Astrocyte (in vitro differentiated cells and primary cell): ENCODE measurements at regions not wholly inside any gene's neighbourhood (a gene's known extent, or its start where the extent isn't known, plus 50 kb on each side); places are given as distances from the start of the nearest gene placed in this dataset.

Experiments used
- DNase-seq: peaks from one replicate; pipeline ENCODE4 v3.0.0-alpha.2; 2010; ENCODE audit warnings: low read depth
- FAIRE-seq: peaks from 2 replicates; lab custom pipeline; 2011; peaks lifted over from hg19 to GRCh38; lab: Jason Lieb, UNC
- H2AFZ ChIP-seq: 2 replicates; pipeline ENCODE4 v1.6.0; 2012; ENCODE audit warnings: low read depth, low read length, inconsistent platforms
- H3K27ac ChIP-seq: 2 replicates; pipeline ENCODE4 v1.5.1; 2011; ENCODE audit warnings: low read depth, low read length, inconsistent platforms
- H3K27me3 ChIP-seq: 2 replicates; pipeline ENCODE4 v1.6.0; 2011; ENCODE audit warnings: low read length, inconsistent platforms; ENCODE audit not compliant: insufficient read depth
- H3K36me3 ChIP-seq: 2 replicates; pipeline ENCODE4 v1.5.1; 2011; ENCODE audit warnings: low read length, inconsistent platforms; ENCODE audit not compliant: insufficient read depth
- H3K4me1 ChIP-seq: 2 replicates; pipeline ENCODE4 v1.5.1; 2011; ENCODE audit warnings: low read length, inconsistent platforms; ENCODE audit not compliant: insufficient read depth
- H3K4me2 ChIP-seq: 2 replicates; pipeline ENCODE4 v1.6.0; 2012; ENCODE audit warnings: low read length, inconsistent platforms
- H3K4me3 ChIP-seq: 2 replicates; pipeline ENCODE4 v1.5.1; 2011; ENCODE audit warnings: low read depth, mild to moderate bottlenecking, low read length, inconsistent platforms; ENCODE audit not compliant: insufficient read depth
- H3K79me2 ChIP-seq: 2 replicates; pipeline ENCODE4 v1.6.0; 2012; ENCODE audit warnings: mild to moderate bottlenecking, low read length, inconsistent platforms; ENCODE audit not compliant: insufficient read depth
- H3K9ac ChIP-seq: 2 replicates; pipeline ENCODE4 v1.6.0; 2012; ENCODE audit warnings: mild to moderate bottlenecking, low read length, inconsistent platforms
- H3K9me3 ChIP-seq: 2 replicates; pipeline ENCODE4 v1.5.1; 2012; ENCODE audit warnings: low read depth, mild to moderate bottlenecking, low read length, inconsistent platforms; ENCODE audit not compliant: insufficient read depth
- H4K20me1 ChIP-seq: 2 replicates; pipeline ENCODE4 v1.6.0; 2012; ENCODE audit warnings: low read length, inconsistent platforms; ENCODE audit not compliant: insufficient read depth
- H3K27ac Mint-ChIP-seq: one replicate; pipeline ENCODE4 v1.8.0; 2021; ENCODE audit warnings: mild to moderate bottlenecking, mixed read lengths; ENCODE audit not compliant: unreplicated experiment
- H3K27me3 Mint-ChIP-seq: one replicate; pipeline ENCODE4 v1.8.0; 2021; ENCODE audit warnings: low read depth, mixed read lengths; ENCODE audit not compliant: unreplicated experiment
- H3K36me3 Mint-ChIP-seq: one replicate; pipeline ENCODE4 v1.8.0; 2021; ENCODE audit warnings: low read depth, mixed read lengths; ENCODE audit not compliant: unreplicated experiment
- H3K4me1 Mint-ChIP-seq: one replicate; pipeline ENCODE4 v1.8.0; 2021; ENCODE audit warnings: low read depth, mixed read lengths; ENCODE audit not compliant: unreplicated experiment
- H3K4me3 Mint-ChIP-seq: one replicate; pipeline ENCODE4 v1.8.0; 2021; ENCODE audit warnings: mild to moderate bottlenecking, moderate library complexity, mixed read lengths; ENCODE audit not compliant: unreplicated experiment
- H3K9me3 Mint-ChIP-seq: one replicate; pipeline ENCODE4 v1.8.0; 2021; ENCODE audit warnings: mild to moderate bottlenecking, mixed read lengths; ENCODE audit not compliant: unreplicated experiment
- EZH2 ChIP-seq: IDR thresholded peaks from 2 replicates; pipeline ENCODE4 v1.6.1; 2012; ENCODE audit warnings: mild to moderate bottlenecking, low read length, inconsistent platforms; ENCODE audit not compliant: insufficient read depth
- TF ChIP-seq, protein P1 (sequence below): IDR thresholded peaks from 2 replicates; pipeline ENCODE4 v1.5.1; 2011; ENCODE audit warnings: low read depth, mild to moderate bottlenecking, inconsistent platforms, low read length, moderate library complexity; ENCODE audit not compliant: insufficient read depth

- peak overlapping the region; percentile 100 for H3K27ac ChIP-seq
- Mint-ChIP-seq H3K4me3 (peak overlapping the region; percentile 36), H3K4me1 (peaks cover 38% of the 10 kb centered on the region), H3K27ac (peak overlapping the region; percentile 100), H3K9me3 (peaks cover 3% of the 10 kb centered on the region), H3K27me3 (no peaks in the 10 kb centered on the region), H3K36me3 (no peaks in the 10 kb centered on the region)
- H3K79me2 ChIP-seq: no peaks in the 10 kb centered on the region
- no peak overlapping the region for H3K4me3 ChIP-seq
- H3K4me2 ChIP-seq: peak overlapping the region; percentile 95
- H2AFZ ChIP-seq: no peak overlapping the region
- no peak for DNase-seq
- H4K20me1 ChIP-seq: no peaks in the 10 kb centered on the region
- peak overlapping the region; percentile 100 for H3K9ac ChIP-seq
- H3K27me3 ChIP-seq: no peaks in the 10 kb centered on the region
- no peaks in the 10 kb centered on the region for H3K9me3 ChIP-seq
- H3K36me3 ChIP-seq: no peaks in the 10 kb centered on the region
- FAIRE-seq: no peak
- TF ChIP-seq, protein P1, sequence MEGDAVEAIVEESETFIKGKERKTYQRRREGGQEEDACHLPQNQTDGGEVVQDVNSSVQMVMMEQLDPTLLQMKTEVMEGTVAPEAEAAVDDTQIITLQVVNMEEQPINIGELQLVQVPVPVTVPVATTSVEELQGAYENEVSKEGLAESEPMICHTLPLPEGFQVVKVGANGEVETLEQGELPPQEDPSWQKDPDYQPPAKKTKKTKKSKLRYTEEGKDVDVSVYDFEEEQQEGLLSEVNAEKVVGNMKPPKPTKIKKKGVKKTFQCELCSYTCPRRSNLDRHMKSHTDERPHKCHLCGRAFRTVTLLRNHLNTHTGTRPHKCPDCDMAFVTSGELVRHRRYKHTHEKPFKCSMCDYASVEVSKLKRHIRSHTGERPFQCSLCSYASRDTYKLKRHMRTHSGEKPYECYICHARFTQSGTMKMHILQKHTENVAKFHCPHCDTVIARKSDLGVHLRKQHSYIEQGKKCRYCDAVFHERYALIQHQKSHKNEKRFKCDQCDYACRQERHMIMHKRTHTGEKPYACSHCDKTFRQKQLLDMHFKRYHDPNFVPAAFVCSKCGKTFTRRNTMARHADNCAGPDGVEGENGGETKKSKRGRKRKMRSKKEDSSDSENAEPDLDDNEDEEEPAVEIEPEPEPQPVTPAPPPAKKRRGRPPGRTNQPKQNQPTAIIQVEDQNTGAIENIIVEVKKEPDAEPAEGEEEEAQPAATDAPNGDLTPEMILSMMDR: no peak
- no peak for TF ChIP-seq EZH2
- peaks cover 24% of the 10 kb centered on the region for H3K4me1 ChIP-seq
Observed at GRCh38 chr20:53827292-53828087, 233.9 kb upstream of the ZNF217 start.

GRCh38 chr20:53826597-53827291 is 233.1 kb upstream of the ZNF217 start:
- peak overlapping the region; percentile 100 for H3K27ac Mint-ChIP-seq
- Histone ChIP-seq H3K9ac (peak overlapping the region; percentile 100), H4K20me1 (no peaks in the 10 kb centered on the region), H3K4me1 (peaks cover 24% of the 10 kb centered on the region), H3K4me2 (no peak overlapping the region), H3K27ac (peak overlapping the region; percentile 100), H3K4me3 (no peak overlapping the region), H3K27me3 (no peaks in the 10 kb centered on the region), H3K79me2 (no peaks in the 10 kb centered on the region), H3K36me3 (no peaks in the 10 kb centered on the region), H3K9me3 (no peaks in the 10 kb centered on the region), H2AFZ (no peak overlapping the region)
- peaks cover 36% of the 10 kb centered on the region for H3K4me1 Mint-ChIP-seq
- peak overlapping the region; percentile 36 for H3K4me3 Mint-ChIP-seq
- no peak for DNase-seq
- TF ChIP-seq EZH2: no peak
- TF ChIP-seq, protein P1: no peak
- no peaks in the 10 kb centered on the region for H3K36me3 Mint-ChIP-seq
- no peak for FAIRE-seq
- H3K27me3 Mint-ChIP-seq: no peaks in the 10 kb centered on the region
- peaks cover 3% of the 10 kb centered on the region for H3K9me3 Mint-ChIP-seq
